ENCODE measurements at regions not wholly inside any gene's neighbourhood (a gene's known extent, or its start where the extent isn't known, plus 50 kb on each side); places are given as distances from the start of the nearest gene placed in this dataset.

GRCh38 chr14:58785701-58786100 is 147.9 kb downstream of the DACT1 start:
- no peak for DNase-seq

DNA sequence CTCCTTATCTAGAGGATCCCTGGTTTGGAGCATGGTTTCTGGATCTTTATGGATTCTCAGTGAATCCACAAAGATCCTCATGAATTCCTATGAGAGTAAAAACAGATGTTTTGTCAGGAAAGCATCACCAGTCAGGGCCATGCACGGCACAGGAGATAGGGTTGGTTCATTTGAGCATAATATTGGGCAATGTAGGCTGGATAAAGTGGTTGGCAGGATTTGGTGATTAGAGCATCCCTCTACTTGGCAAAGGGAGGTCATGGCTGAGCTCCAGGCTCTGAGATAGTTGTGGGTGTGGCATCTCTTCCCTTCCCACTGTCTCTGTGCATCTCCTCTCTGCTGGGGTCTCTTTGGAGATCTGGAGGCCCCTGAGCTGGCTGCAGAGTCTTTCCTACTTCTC is 149.8 kb downstream of the DACT1 start:
- no peak for DNase-seq

GRCh38 chr14:58788655-58789503 is 151.1 kb downstream of the DACT1 start:
- DNase-seq: no peak

DNA sequence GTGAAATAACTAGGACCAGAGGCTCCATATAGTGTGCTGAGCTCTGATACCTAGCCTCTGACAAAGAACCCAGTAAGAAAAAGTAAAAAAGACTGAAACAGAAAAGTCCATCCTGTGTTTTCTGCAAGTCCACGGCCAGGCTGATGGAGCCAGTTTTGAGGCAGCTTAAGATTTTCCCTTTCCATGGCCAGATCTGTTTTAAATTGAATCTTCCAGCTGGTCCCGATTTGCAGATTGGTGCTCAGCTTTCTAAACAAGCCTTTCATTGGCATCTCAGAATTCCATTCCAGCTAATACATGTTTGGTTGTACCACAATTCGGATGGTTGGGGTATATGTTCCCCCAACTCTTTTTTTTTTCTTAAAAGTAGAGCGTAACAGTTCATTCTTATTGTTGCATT is 152.0 kb downstream of the DACT1 start:
- DNase-seq: no peak

DNA sequence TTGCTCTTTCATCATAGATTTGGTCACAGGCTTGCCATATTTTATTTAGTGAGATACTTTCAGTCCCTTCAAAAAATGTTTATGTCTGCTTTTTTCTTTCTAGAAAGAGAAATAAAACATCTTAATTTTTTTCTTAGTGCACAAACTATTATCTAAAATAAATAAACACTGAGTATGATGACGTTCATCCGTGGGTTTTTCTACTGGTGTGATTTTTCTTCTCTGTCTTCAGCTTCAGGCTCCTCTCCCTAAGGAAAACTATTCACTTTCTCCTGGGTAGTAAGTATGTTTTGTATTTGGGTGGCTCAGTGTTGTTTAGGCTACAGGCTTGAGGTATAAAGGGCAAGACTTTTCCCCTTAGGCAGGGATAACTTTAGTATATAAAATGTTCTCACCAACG is 154.7 kb downstream of the DACT1 start:
- DNase-seq: no peak

GRCh38 chr14:58793131-58793740 is 155.5 kb downstream of the DACT1 start:
- no peak for DNase-seq

- DNase-seq: no peak
Observed at GRCh38 chr14:58794993-58795762, 157.4 kb downstream of the DACT1 start.

GRCh38 chr14:58796242-58797009 is 158.7 kb downstream of the DACT1 start:
- no peak for DNase-seq

GRCh38 chr14:58797010-58797429 is 159.3 kb downstream of the DACT1 start:
- DNase-seq: no peak

- DNase-seq: no peak
Observed at GRCh38 chr14:58798173-58798572, 160.4 kb downstream of the DACT1 start.

GRCh38 chr14:58801086-58801485 is 163.3 kb downstream of the DACT1 start:
- DNase-seq: no peak

- no peak for DNase-seq
Observed at GRCh38 chr14:58805057-58805456, 167.3 kb downstream of the DACT1 start.

- no peak for DNase-seq
Observed at GRCh38 chr14:58805605-58806409, 168.0 kb downstream of the DACT1 start.

- no peak for DNase-seq
Observed at GRCh38 chr14:58807191-58807590, 169.4 kb downstream of the DACT1 start.

DNA sequence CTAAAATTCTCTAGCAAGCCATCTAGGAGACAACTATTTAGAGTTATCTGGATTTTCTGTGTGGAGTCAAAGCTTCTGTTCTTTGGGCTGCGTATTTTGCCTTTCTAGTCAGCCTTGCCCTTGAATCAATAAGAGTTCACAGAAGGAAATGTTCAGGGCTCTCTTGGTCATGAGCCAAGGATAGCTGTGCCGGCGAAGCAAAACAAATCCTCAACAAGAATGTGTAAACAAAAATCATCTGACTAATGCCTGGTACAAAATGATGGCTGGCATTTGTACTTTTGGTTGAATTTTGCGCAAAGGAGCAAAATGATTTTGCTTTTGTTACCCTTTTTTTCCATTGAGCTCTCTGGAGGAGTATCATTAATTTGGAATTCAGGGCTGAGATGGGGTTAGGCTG is 171.1 kb downstream of the DACT1 start:
- no peak for DNase-seq

GRCh38 chr14:58809520-58809919 is 171.8 kb downstream of the DACT1 start:
- DNase-seq: no peak

GRCh38 chr14:58812050-58812910 is 174.5 kb downstream of the DACT1 start:
- no peak for DNase-seq

DNA sequence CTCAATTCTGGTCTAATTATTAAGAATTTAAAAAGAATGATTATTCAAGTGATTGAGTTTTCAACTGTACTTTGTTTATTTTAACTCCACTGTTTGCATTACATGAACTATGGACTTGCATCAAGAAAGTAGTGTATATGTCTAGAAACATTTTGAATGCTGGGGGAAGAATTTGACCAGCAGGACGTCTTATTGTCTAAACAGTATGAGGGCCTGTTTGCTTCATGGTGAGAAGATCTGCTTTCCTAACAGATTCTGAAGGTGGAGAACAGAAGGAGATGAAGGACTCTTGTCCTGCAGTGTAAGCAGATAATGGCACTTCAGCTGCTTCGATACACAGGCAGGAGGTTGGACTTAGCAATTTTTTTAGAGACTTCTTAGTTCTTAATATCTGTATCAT is 176.0 kb downstream of the DACT1 start:
- DNase-seq: no peak

- no peak for DNase-seq
Observed at GRCh38 chr14:58814466-58814865, 176.7 kb downstream of the DACT1 start.

GRCh38 chr14:58815161-58815701 is 177.5 kb downstream of the DACT1 start:
- DNase-seq: no peak

GRCh38 chr14:58815794-58816193 is 178.0 kb downstream of the DACT1 start:
- no peak for DNase-seq

Measured in stimulated activated CD4-positive, alpha-beta T cell treated with anti-CD3 and anti-CD28 coated beads, Interleukin-2, amount 100 ng/mL, for 48 hours (primary cell).